GM23338 (cell line): ENCODE measurements at regions not wholly inside any gene's neighbourhood (a gene's known extent, or its start where the extent isn't known, plus 50 kb on each side); places are given as distances from the start of the nearest gene placed in this dataset.

Experiments used
- ATAC-seq: fragments of 200-7000 bp; cut with Tn5 transposase; 3 replicates; pipeline ENCODE4 v1.9.1; 2020
- DNase-seq: peaks from one replicate; pipeline ENCODE4 v3.0.0-alpha.2; 2015; ENCODE audit warnings: low spot score
- H2AFZ ChIP-seq: fragments of 200-600 bp; sonication (generic); 2 replicates; pipeline ENCODE4 v1.8.0; 2016; ENCODE audit warnings: antibody characterized with exemption, mild to moderate bottlenecking, moderate library complexity
- H3F3A ChIP-seq: fragments of 200-600 bp; sonication (generic); replicated peaks from 2 replicates; pipeline ENCODE4 v1.8.0; 2017; ENCODE audit warnings: antibody characterized with exemption, mixed run types, low read depth
- H3K27ac ChIP-seq: fragments of 200-600 bp; sonication (generic); 2 replicates; pipeline ENCODE4 v1.6.1; 2016; ENCODE audit warnings: low read depth
- H3K27me3 ChIP-seq: fragments of 200-600 bp; sonication (generic); 2 replicates; pipeline ENCODE4 v1.8.0; 2016; ENCODE audit warnings: mild to moderate bottlenecking, mixed run types, moderate library complexity; ENCODE audit not compliant: insufficient read depth
- H3K36me3 ChIP-seq: fragments of 200-600 bp; sonication (generic); 2 replicates; pipeline ENCODE4 v1.8.0; 2016; ENCODE audit warnings: mild to moderate bottlenecking; ENCODE audit not compliant: insufficient read depth
- H3K4me1 ChIP-seq: fragments of 200-600 bp; sonication (generic); 2 replicates; pipeline ENCODE4 v1.8.0; 2016; ENCODE audit warnings: mild to moderate bottlenecking, moderate library complexity; ENCODE audit not compliant: insufficient read depth
- H3K4me2 ChIP-seq: fragments of 200-600 bp; sonication (generic); 2 replicates; pipeline ENCODE4 v1.7.1; 2017; ENCODE audit warnings: mixed run types
- H3K4me3 ChIP-seq: fragments of 200-600 bp; sonication (generic); 2 replicates; pipeline ENCODE4 v1.6.1; 2016; ENCODE audit warnings: mixed run types
- H3K79me2 ChIP-seq: fragments of 200-600 bp; sonication (generic); replicated peaks from 2 replicates; pipeline ENCODE4 v1.8.0; 2017; ENCODE audit warnings: mild to moderate bottlenecking; ENCODE audit not compliant: insufficient read depth
- H3K9me2 ChIP-seq: fragments of 200-600 bp; sonication (generic); 2 replicates; pipeline ENCODE4 v1.8.0; 2017; ENCODE audit not compliant: insufficient read depth
- H4K20me1 ChIP-seq: fragments of 200-600 bp; sonication (generic); replicated peaks from 2 replicates; pipeline ENCODE4 v1.8.0; 2017; ENCODE audit warnings: mild to moderate bottlenecking; ENCODE audit not compliant: insufficient read depth
- H3K27ac Mint-ChIP-seq: 2 replicates; pipeline ENCODE4 v1.8.0; 2020; ENCODE audit warnings: inconsistent platforms, mild to moderate bottlenecking, moderate library complexity, mixed read lengths
- H3K27me3 Mint-ChIP-seq: 3 replicates; pipeline ENCODE4 v1.8.0; 2022; ENCODE audit warnings: low read depth, mild to moderate bottlenecking, moderate library complexity, mixed read lengths, inconsistent platforms; ENCODE audit not compliant: insufficient read depth, poor library complexity
- H3K36me3 Mint-ChIP-seq: 3 replicates; pipeline ENCODE4 v1.8.0; 2021; ENCODE audit warnings: low read depth, mild to moderate bottlenecking, inconsistent platforms, moderate library complexity, mixed read lengths
- H3K4me1 Mint-ChIP-seq: 3 replicates; pipeline ENCODE4 v1.8.0; 2020; ENCODE audit warnings: mild to moderate bottlenecking, inconsistent platforms, mixed read lengths
- H3K4me3 Mint-ChIP-seq: 3 replicates; pipeline ENCODE4 v1.8.0; 2021; ENCODE audit warnings: moderate library complexity, mild to moderate bottlenecking, inconsistent platforms, mixed read lengths
- H3K9me3 Mint-ChIP-seq: 3 replicates; pipeline ENCODE4 v1.8.0; 2020; ENCODE audit warnings: moderate library complexity, mild to moderate bottlenecking, inconsistent platforms, mixed read lengths
- CREB1 ChIP-seq: fragments of 250-450 bp; sonication (Bioruptor Pico); IDR thresholded peaks from 2 replicates; pipeline ENCODE4 v1.5.0; 2020; ENCODE audit warnings: low read depth, mild to moderate bottlenecking, moderate library complexity
- ETS1 ChIP-seq: IDR thresholded peaks from 2 replicates; pipeline ENCODE4 v1.6.1; 2016; ENCODE audit warnings: antibody characterized with exemption
- EZH2 ChIP-seq: fragments of 200-600 bp; sonication (generic); IDR thresholded peaks from one replicate; pipeline ENCODE4 v1.8.0; 2017; ENCODE audit warnings: antibody characterized with exemption, mild to moderate bottlenecking, low read depth; ENCODE audit not compliant: unreplicated experiment
- EZH2phosphoT487 ChIP-seq: fragments of 200-600 bp; sonication (generic); IDR thresholded peaks from one replicate; pipeline ENCODE4 v1.8.1; 2018; ENCODE audit warnings: antibody characterized with exemption; ENCODE audit not compliant: unreplicated experiment
- JUNB ChIP-seq: IDR thresholded peaks from one replicate; pipeline ENCODE4 v1.6.1; 2016; ENCODE audit warnings: antibody characterized with exemption; ENCODE audit not compliant: unreplicated experiment
- NANOG ChIP-seq: IDR thresholded peaks from 2 replicates; pipeline ENCODE4 v1.6.1; 2016; ENCODE audit warnings: antibody characterized with exemption, borderline replicate concordance
- REST ChIP-seq: IDR thresholded peaks from one replicate; pipeline ENCODE4 v1.6.1; 2018; ENCODE audit warnings: antibody characterized with exemption; ENCODE audit not compliant: unreplicated experiment
- STAT1 ChIP-seq: IDR thresholded peaks from one replicate; pipeline ENCODE4 v1.6.1; 2016; ENCODE audit warnings: antibody characterized with exemption; ENCODE audit not compliant: unreplicated experiment
- ZNF114 ChIP-seq: fragments of 250-450 bp; sonication (Bioruptor Pico); IDR thresholded peaks from 2 replicates; pipeline ENCODE4 v1.5.0; 2020; ENCODE audit warnings: mild to moderate bottlenecking, moderate library complexity
- ZNF331 ChIP-seq: fragments of 250-450 bp; sonication (Bioruptor Pico); IDR thresholded peaks from 2 replicates; pipeline ENCODE4 v1.5.0; 2020; ENCODE audit warnings: low read depth, mild to moderate bottlenecking, moderate library complexity
- TF ChIP-seq, protein P1 (sequence below), 2 experiments: fragments of 200-600 bp in 1 of 2; sonication (generic) in 1 of 2; conservative IDR thresholded peaks; 2 replicates each; pipeline versions ENCODE4 v1.5.1 to v1.6.1; 2016 to 2017; ENCODE audit warnings: antibody characterized with exemption in 2 of 2, low read depth in 2 of 2, mild to moderate bottlenecking in 2 of 2, moderate library complexity in 1 of 2

DNA sequence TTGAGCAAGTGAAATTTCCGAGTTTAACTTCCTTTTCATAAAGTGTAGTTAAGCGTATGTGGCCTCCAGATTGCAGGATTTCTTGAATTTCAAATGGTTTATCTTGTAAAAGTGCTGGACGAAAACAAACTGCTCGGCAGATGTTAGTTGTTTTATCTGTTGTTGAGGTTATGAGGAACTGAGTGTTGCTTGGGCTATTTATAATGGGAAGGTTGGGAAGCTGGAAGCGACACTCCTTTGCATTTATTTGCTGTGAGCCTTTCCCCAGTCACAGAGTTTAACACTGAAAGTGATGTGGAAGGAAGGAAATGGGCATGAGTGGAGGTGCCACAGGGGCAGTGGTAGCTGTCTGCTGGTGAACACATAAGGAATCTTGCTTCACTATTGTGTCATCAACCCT lies 284.9 kb downstream of the PCDH7 start:
- Mint-ChIP-seq H3K9me3 (no peaks in the 10 kb centered on the region), H3K4me3 (no peak overlapping the region), H3K4me1 (no peaks in the 10 kb centered on the region), H3K36me3 (no peaks in the 10 kb centered on the region; the same call in 2 of the 3 replicates), H3K27me3 (no peaks in the 10 kb centered on the region), H3K27ac (no peak overlapping the region)
- H3K27me3 ChIP-seq: no peaks in the 10 kb centered on the region
- no peaks in the 10 kb centered on the region for H3K9me2 ChIP-seq
- no peaks in the 10 kb centered on the region for H3F3A ChIP-seq
- H3K79me2 ChIP-seq: no peaks in the 10 kb centered on the region
- ATAC-seq (no peak), DNase-seq (no peak)
- H4K20me1 ChIP-seq: no peaks in the 10 kb centered on the region
- TF ChIP-seq ZNF331 (CRISPR knock-in tag): no peak
- TF ChIP-seq JUNB: no peak
- TF ChIP-seq, protein P1, sequence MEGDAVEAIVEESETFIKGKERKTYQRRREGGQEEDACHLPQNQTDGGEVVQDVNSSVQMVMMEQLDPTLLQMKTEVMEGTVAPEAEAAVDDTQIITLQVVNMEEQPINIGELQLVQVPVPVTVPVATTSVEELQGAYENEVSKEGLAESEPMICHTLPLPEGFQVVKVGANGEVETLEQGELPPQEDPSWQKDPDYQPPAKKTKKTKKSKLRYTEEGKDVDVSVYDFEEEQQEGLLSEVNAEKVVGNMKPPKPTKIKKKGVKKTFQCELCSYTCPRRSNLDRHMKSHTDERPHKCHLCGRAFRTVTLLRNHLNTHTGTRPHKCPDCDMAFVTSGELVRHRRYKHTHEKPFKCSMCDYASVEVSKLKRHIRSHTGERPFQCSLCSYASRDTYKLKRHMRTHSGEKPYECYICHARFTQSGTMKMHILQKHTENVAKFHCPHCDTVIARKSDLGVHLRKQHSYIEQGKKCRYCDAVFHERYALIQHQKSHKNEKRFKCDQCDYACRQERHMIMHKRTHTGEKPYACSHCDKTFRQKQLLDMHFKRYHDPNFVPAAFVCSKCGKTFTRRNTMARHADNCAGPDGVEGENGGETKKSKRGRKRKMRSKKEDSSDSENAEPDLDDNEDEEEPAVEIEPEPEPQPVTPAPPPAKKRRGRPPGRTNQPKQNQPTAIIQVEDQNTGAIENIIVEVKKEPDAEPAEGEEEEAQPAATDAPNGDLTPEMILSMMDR (conservative IDR thresholded peaks at IDR 0.05; ENCODE audit: low read depth in 2 of 2): no peak
- TF ChIP-seq STAT1: no peak
- TF ChIP-seq CREB1 (CRISPR knock-in tag): no peak
- no peak for TF ChIP-seq ZNF114 (CRISPR knock-in tag)
- no peak for TF ChIP-seq ETS1
- TF ChIP-seq EZH2: no peak
- TF ChIP-seq REST: no peak
- TF ChIP-seq NANOG: no peak
- TF ChIP-seq EZH2phosphoT487: no peak
- H2AFZ ChIP-seq: no peak overlapping the region
- H3K4me2 ChIP-seq: no peak overlapping the region
- no peaks in the 10 kb centered on the region for H3K36me3 ChIP-seq
- no peaks in the 10 kb centered on the region for H3K4me1 ChIP-seq
- H3K27ac ChIP-seq: no peak overlapping the region
- H3K4me3 ChIP-seq: no peak overlapping the region
